GM23338 (cell line): ENCODE measurements at regions not wholly inside any gene's neighbourhood (a gene's known extent, or its start where the extent isn't known, plus 50 kb on each side); places are given as distances from the start of the nearest gene placed in this dataset.

Experiments used
- ATAC-seq: fragments of 200-7000 bp; cut with Tn5 transposase; 3 replicates; pipeline ENCODE4 v1.9.1; 2020
- DNase-seq: peaks from one replicate; pipeline ENCODE4 v3.0.0-alpha.2; 2015; ENCODE audit warnings: low spot score
- H2AFZ ChIP-seq: fragments of 200-600 bp; sonication (generic); 2 replicates; pipeline ENCODE4 v1.8.0; 2016; ENCODE audit warnings: antibody characterized with exemption, mild to moderate bottlenecking, moderate library complexity
- H3F3A ChIP-seq: fragments of 200-600 bp; sonication (generic); replicated peaks from 2 replicates; pipeline ENCODE4 v1.8.0; 2017; ENCODE audit warnings: antibody characterized with exemption, mixed run types, low read depth
- H3K27ac ChIP-seq: fragments of 200-600 bp; sonication (generic); 2 replicates; pipeline ENCODE4 v1.6.1; 2016; ENCODE audit warnings: low read depth
- H3K27me3 ChIP-seq: fragments of 200-600 bp; sonication (generic); 2 replicates; pipeline ENCODE4 v1.8.0; 2016; ENCODE audit warnings: mild to moderate bottlenecking, mixed run types, moderate library complexity; ENCODE audit not compliant: insufficient read depth
- H3K36me3 ChIP-seq: fragments of 200-600 bp; sonication (generic); 2 replicates; pipeline ENCODE4 v1.8.0; 2016; ENCODE audit warnings: mild to moderate bottlenecking; ENCODE audit not compliant: insufficient read depth
- H3K4me1 ChIP-seq: fragments of 200-600 bp; sonication (generic); 2 replicates; pipeline ENCODE4 v1.8.0; 2016; ENCODE audit warnings: mild to moderate bottlenecking, moderate library complexity; ENCODE audit not compliant: insufficient read depth
- H3K4me2 ChIP-seq: fragments of 200-600 bp; sonication (generic); 2 replicates; pipeline ENCODE4 v1.7.1; 2017; ENCODE audit warnings: mixed run types
- H3K4me3 ChIP-seq: fragments of 200-600 bp; sonication (generic); 2 replicates; pipeline ENCODE4 v1.6.1; 2016; ENCODE audit warnings: mixed run types
- H3K79me2 ChIP-seq: fragments of 200-600 bp; sonication (generic); replicated peaks from 2 replicates; pipeline ENCODE4 v1.8.0; 2017; ENCODE audit warnings: mild to moderate bottlenecking; ENCODE audit not compliant: insufficient read depth
- H3K9me2 ChIP-seq: fragments of 200-600 bp; sonication (generic); 2 replicates; pipeline ENCODE4 v1.8.0; 2017; ENCODE audit not compliant: insufficient read depth
- H4K20me1 ChIP-seq: fragments of 200-600 bp; sonication (generic); replicated peaks from 2 replicates; pipeline ENCODE4 v1.8.0; 2017; ENCODE audit warnings: mild to moderate bottlenecking; ENCODE audit not compliant: insufficient read depth
- H3K27ac Mint-ChIP-seq: 2 replicates; pipeline ENCODE4 v1.8.0; 2020; ENCODE audit warnings: inconsistent platforms, mild to moderate bottlenecking, moderate library complexity, mixed read lengths
- H3K27me3 Mint-ChIP-seq: 3 replicates; pipeline ENCODE4 v1.8.0; 2022; ENCODE audit warnings: low read depth, mild to moderate bottlenecking, moderate library complexity, mixed read lengths, inconsistent platforms; ENCODE audit not compliant: insufficient read depth, poor library complexity
- H3K36me3 Mint-ChIP-seq: 3 replicates; pipeline ENCODE4 v1.8.0; 2021; ENCODE audit warnings: low read depth, mild to moderate bottlenecking, inconsistent platforms, moderate library complexity, mixed read lengths
- H3K4me1 Mint-ChIP-seq: 3 replicates; pipeline ENCODE4 v1.8.0; 2020; ENCODE audit warnings: mild to moderate bottlenecking, inconsistent platforms, mixed read lengths
- H3K4me3 Mint-ChIP-seq: 3 replicates; pipeline ENCODE4 v1.8.0; 2021; ENCODE audit warnings: moderate library complexity, mild to moderate bottlenecking, inconsistent platforms, mixed read lengths
- H3K9me3 Mint-ChIP-seq: 3 replicates; pipeline ENCODE4 v1.8.0; 2020; ENCODE audit warnings: moderate library complexity, mild to moderate bottlenecking, inconsistent platforms, mixed read lengths
- CREB1 ChIP-seq: fragments of 250-450 bp; sonication (Bioruptor Pico); IDR thresholded peaks from 2 replicates; pipeline ENCODE4 v1.5.0; 2020; ENCODE audit warnings: low read depth, mild to moderate bottlenecking, moderate library complexity
- EZH2phosphoT487 ChIP-seq: fragments of 200-600 bp; sonication (generic); IDR thresholded peaks from one replicate; pipeline ENCODE4 v1.8.1; 2018; ENCODE audit warnings: antibody characterized with exemption; ENCODE audit not compliant: unreplicated experiment
- JUNB ChIP-seq: IDR thresholded peaks from one replicate; pipeline ENCODE4 v1.6.1; 2016; ENCODE audit warnings: antibody characterized with exemption; ENCODE audit not compliant: unreplicated experiment
- POLR2AphosphoS5 ChIP-seq: IDR thresholded peaks from 2 replicates; pipeline ENCODE4 v1.6.1; 2016; ENCODE audit warnings: antibody characterized with exemption, low read depth
- STAT1 ChIP-seq: IDR thresholded peaks from one replicate; pipeline ENCODE4 v1.6.1; 2016; ENCODE audit warnings: antibody characterized with exemption; ENCODE audit not compliant: unreplicated experiment
- ZNF114 ChIP-seq: fragments of 250-450 bp; sonication (Bioruptor Pico); IDR thresholded peaks from 2 replicates; pipeline ENCODE4 v1.5.0; 2020; ENCODE audit warnings: mild to moderate bottlenecking, moderate library complexity
- ZNF331 ChIP-seq: fragments of 250-450 bp; sonication (Bioruptor Pico); IDR thresholded peaks from 2 replicates; pipeline ENCODE4 v1.5.0; 2020; ENCODE audit warnings: low read depth, mild to moderate bottlenecking, moderate library complexity
- TF ChIP-seq, protein P1 (sequence below), 2 experiments: fragments of 200-600 bp in 1 of 2; sonication (generic) in 1 of 2; conservative IDR thresholded peaks; 2 replicates each; pipeline versions ENCODE4 v1.5.1 to v1.6.1; 2016 to 2017; ENCODE audit warnings: antibody characterized with exemption in 2 of 2, low read depth in 2 of 2, mild to moderate bottlenecking in 2 of 2, moderate library complexity in 1 of 2
- TF ChIP-seq, protein P2 (sequence below): IDR thresholded peaks from one replicate; pipeline ENCODE4 v1.6.1; 2018; ENCODE audit warnings: antibody characterized with exemption; ENCODE audit not compliant: unreplicated experiment
- TF ChIP-seq, protein P3 (sequence below): fragments of 250-450 bp; sonication (Bioruptor Pico); IDR thresholded peaks from 2 replicates; pipeline ENCODE4 v1.5.0; 2020; ENCODE audit warnings: mild to moderate bottlenecking, moderate library complexity

GRCh38 chr12:91984556-91984955, 161.1 kb downstream of the BTG1 start:
- Histone ChIP-seq H3K9me2 (no peaks in the 10 kb centered on the region), H2AFZ (no peak overlapping the region), H3K4me2 (no peak overlapping the region), H3K4me3 (no peak overlapping the region), H4K20me1 (no peaks in the 10 kb centered on the region), H3K27me3 (no peaks in the 10 kb centered on the region), H3K79me2 (no peaks in the 10 kb centered on the region), H3F3A (no peaks in the 10 kb centered on the region), H3K4me1 (0 out of 2 replicates have a peak, but pooled peaks cover 12% of the 10 kb centered on the region), H3K27ac (no peak overlapping the region), H3K36me3 (no peaks in the 10 kb centered on the region)
- TF ChIP-seq, protein P1, sequence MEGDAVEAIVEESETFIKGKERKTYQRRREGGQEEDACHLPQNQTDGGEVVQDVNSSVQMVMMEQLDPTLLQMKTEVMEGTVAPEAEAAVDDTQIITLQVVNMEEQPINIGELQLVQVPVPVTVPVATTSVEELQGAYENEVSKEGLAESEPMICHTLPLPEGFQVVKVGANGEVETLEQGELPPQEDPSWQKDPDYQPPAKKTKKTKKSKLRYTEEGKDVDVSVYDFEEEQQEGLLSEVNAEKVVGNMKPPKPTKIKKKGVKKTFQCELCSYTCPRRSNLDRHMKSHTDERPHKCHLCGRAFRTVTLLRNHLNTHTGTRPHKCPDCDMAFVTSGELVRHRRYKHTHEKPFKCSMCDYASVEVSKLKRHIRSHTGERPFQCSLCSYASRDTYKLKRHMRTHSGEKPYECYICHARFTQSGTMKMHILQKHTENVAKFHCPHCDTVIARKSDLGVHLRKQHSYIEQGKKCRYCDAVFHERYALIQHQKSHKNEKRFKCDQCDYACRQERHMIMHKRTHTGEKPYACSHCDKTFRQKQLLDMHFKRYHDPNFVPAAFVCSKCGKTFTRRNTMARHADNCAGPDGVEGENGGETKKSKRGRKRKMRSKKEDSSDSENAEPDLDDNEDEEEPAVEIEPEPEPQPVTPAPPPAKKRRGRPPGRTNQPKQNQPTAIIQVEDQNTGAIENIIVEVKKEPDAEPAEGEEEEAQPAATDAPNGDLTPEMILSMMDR (conservative IDR thresholded peaks at IDR 0.05; ENCODE audit: low read depth in 2 of 2), result no peak
- TF ChIP-seq ZNF331, result no peak
- no peak for TF ChIP-seq EZH2phosphoT487
- no peak for TF ChIP-seq ZNF114 (CRISPR knock-in tag)
- TF ChIP-seq, protein P2, sequence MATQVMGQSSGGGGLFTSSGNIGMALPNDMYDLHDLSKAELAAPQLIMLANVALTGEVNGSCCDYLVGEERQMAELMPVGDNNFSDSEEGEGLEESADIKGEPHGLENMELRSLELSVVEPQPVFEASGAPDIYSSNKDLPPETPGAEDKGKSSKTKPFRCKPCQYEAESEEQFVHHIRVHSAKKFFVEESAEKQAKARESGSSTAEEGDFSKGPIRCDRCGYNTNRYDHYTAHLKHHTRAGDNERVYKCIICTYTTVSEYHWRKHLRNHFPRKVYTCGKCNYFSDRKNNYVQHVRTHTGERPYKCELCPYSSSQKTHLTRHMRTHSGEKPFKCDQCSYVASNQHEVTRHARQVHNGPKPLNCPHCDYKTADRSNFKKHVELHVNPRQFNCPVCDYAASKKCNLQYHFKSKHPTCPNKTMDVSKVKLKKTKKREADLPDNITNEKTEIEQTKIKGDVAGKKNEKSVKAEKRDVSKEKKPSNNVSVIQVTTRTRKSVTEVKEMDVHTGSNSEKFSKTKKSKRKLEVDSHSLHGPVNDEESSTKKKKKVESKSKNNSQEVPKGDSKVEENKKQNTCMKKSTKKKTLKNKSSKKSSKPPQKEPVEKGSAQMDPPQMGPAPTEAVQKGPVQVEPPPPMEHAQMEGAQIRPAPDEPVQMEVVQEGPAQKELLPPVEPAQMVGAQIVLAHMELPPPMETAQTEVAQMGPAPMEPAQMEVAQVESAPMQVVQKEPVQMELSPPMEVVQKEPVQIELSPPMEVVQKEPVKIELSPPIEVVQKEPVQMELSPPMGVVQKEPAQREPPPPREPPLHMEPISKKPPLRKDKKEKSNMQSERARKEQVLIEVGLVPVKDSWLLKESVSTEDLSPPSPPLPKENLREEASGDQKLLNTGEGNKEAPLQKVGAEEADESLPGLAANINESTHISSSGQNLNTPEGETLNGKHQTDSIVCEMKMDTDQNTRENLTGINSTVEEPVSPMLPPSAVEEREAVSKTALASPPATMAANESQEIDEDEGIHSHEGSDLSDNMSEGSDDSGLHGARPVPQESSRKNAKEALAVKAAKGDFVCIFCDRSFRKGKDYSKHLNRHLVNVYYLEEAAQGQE, result no peak
- TF ChIP-seq POLR2AphosphoS5, result no peak
- no peak for TF ChIP-seq CREB1
- TF ChIP-seq, protein P3, sequence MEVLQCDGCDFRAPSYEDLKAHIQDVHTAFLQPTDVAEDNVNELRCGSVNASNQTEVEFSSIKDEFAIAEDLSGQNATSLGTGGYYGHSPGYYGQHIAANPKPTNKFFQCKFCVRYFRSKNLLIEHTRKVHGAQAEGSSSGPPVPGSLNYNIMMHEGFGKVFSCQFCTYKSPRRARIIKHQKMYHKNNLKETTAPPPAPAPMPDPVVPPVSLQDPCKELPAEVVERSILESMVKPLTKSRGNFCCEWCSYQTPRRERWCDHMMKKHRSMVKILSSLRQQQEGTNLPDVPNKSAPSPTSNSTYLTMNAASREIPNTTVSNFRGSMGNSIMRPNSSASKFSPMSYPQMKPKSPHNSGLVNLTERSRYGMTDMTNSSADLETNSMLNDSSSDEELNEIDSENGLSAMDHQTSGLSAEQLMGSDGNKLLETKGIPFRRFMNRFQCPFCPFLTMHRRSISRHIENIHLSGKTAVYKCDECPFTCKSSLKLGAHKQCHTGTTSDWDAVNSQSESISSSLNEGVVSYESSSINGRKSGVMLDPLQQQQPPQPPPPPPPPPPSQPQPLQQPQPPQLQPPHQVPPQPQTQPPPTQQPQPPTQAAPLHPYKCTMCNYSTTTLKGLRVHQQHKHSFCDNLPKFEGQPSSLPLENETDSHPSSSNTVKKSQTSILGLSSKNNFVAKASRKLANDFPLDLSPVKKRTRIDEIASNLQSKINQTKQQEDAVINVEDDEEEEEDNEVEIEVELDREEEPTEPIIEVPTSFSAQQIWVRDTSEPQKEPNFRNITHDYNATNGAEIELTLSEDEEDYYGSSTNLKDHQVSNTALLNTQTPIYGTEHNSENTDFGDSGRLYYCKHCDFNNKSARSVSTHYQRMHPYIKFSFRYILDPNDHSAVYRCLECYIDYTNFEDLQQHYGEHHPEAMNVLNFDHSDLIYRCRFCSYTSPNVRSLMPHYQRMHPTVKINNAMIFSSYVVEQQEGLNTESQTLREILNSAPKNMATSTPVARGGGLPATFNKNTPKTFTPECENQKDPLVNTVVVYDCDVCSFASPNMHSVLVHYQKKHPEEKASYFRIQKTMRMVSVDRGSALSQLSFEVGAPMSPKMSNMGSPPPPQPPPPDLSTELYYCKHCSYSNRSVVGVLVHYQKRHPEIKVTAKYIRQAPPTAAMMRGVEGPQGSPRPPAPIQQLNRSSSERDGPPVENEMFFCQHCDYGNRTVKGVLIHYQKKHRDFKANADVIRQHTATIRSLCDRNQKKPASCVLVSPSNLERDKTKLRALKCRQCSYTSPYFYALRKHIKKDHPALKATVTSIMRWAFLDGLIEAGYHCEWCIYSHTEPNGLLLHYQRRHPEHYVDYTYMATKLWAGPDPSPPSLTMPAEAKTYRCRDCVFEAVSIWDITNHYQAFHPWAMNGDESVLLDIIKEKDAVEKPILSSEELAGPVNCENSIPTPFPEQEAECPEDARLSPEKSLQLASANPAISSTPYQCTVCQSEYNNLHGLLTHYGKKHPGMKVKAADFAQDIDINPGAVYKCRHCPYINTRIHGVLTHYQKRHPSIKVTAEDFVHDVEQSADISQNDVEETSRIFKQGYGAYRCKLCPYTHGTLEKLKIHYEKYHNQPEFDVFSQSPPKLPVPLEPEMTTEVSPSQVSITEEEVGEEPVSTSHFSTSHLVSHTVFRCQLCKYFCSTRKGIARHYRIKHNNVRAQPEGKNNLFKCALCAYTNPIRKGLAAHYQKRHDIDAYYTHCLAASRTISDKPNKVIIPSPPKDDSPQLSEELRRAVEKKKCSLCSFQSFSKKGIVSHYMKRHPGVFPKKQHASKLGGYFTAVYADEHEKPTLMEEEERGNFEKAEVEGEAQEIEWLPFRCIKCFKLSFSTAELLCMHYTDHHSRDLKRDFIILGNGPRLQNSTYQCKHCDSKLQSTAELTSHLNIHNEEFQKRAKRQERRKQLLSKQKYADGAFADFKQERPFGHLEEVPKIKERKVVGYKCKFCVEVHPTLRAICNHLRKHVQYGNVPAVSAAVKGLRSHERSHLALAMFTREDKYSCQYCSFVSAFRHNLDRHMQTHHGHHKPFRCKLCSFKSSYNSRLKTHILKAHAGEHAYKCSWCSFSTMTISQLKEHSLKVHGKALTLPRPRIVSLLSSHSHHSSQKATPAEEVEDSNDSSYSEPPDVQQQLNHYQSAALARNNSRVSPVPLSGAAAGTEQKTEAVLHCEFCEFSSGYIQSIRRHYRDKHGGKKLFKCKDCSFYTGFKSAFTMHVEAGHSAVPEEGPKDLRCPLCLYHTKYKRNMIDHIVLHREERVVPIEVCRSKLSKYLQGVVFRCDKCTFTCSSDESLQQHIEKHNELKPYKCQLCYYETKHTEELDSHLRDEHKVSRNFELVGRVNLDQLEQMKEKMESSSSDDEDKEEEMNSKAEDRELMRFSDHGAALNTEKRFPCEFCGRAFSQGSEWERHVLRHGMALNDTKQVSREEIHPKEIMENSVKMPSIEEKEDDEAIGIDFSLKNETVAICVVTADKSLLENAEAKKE (CRISPR knock-in tag), result no peak
- TF ChIP-seq STAT1, result no peak
- no peak for TF ChIP-seq JUNB
- ATAC-seq, result no peak
- DNase-seq, result no peak
- Mint-ChIP-seq H3K36me3 (no peaks in the 10 kb centered on the region), H3K4me3 (no peak overlapping the region), H3K9me3 (no peaks in the 10 kb centered on the region), H3K27me3 (peaks cover 6% of the 10 kb centered on the region), H3K27ac (no peak overlapping the region), H3K4me1 (peaks cover 20% of the 10 kb centered on the region)
